Mesendoderm (in vitro differentiated cells): ENCODE measurements at regions not wholly inside any gene's neighbourhood (a gene's known extent, or its start where the extent isn't known, plus 50 kb on each side); places are given as distances from the start of the nearest gene placed in this dataset.

Experiments
- DNase-seq: peaks from one replicate; pipeline ENCODE4 v3.0.0; 2013
- H2AK5ac ChIP-seq: 2 replicates; pipeline ENCODE4 v1.6.1; 2013; ENCODE audit warnings: low read length, inconsistent platforms
- H2BK120ac ChIP-seq: 2 replicates; pipeline ENCODE4 v1.6.1; 2013; ENCODE audit warnings: low read depth, mild to moderate bottlenecking, low read length, moderate library complexity, mixed read lengths
- H2BK15ac ChIP-seq: replicated peaks from 2 replicates; pipeline ENCODE4 v1.6.1; 2013; ENCODE audit warnings: low read depth, mild to moderate bottlenecking, moderate library complexity
- H2BK5ac ChIP-seq: 2 replicates; pipeline ENCODE4 v1.6.1; 2013; ENCODE audit warnings: low read length, inconsistent platforms
- H3K18ac ChIP-seq: 2 replicates; pipeline ENCODE4 v1.6.1; 2013; ENCODE audit warnings: mild to moderate bottlenecking, low read length, mixed read lengths
- H3K23ac ChIP-seq: one replicate; pipeline ENCODE4 v1.6.1; 2013; ENCODE audit warnings: low read length
- H3K27ac ChIP-seq: 2 replicates; pipeline ENCODE4 v1.5.1; 2013; ENCODE audit warnings: low read depth, mild to moderate bottlenecking, inconsistent platforms, low read length, moderate library complexity
- H3K27me3 ChIP-seq: 2 replicates; pipeline ENCODE4 v1.6.1; 2013; ENCODE audit warnings: low read length, control low read depth, mild to moderate bottlenecking, inconsistent platforms; ENCODE audit not compliant: insufficient read depth, poor library complexity
- H3K36me3 ChIP-seq: 2 replicates; pipeline ENCODE4 v1.6.1; 2013; ENCODE audit warnings: low read length, inconsistent platforms; ENCODE audit not compliant: control insufficient read depth, insufficient read depth
- H3K4ac ChIP-seq: one replicate; pipeline ENCODE4 v1.6.1; 2013; ENCODE audit warnings: low read depth, mild to moderate bottlenecking, low read length, moderate library complexity
- H3K4me1 ChIP-seq: 2 replicates; pipeline ENCODE4 v1.6.1; 2013; ENCODE audit warnings: low read depth, low read length, inconsistent platforms; ENCODE audit not compliant: control insufficient read depth
- H3K4me2 ChIP-seq: 2 replicates; pipeline ENCODE4 v1.6.1; 2013; ENCODE audit warnings: low read length
- H3K4me3 ChIP-seq: 2 replicates; pipeline ENCODE4 v1.5.1; 2013; ENCODE audit warnings: mild to moderate bottlenecking, low read length
- H3K56ac ChIP-seq: one replicate; pipeline ENCODE4 v1.6.1; 2013; ENCODE audit warnings: low read length
- H3K79me1 ChIP-seq: 2 replicates; pipeline ENCODE4 v1.6.1; 2013; ENCODE audit warnings: low read length, inconsistent platforms
- H3K79me2 ChIP-seq: 2 replicates; pipeline ENCODE4 v1.6.1; 2013; ENCODE audit warnings: mild to moderate bottlenecking, low read length; ENCODE audit not compliant: control insufficient read depth, insufficient read depth
- H3K9ac ChIP-seq: 2 replicates; pipeline ENCODE4 v1.6.1; 2013; ENCODE audit warnings: low read length, inconsistent platforms
- H4K5ac ChIP-seq: one replicate; pipeline ENCODE4 v1.6.1; 2013; ENCODE audit warnings: low read length
- H4K8ac ChIP-seq: one replicate; pipeline ENCODE4 v1.6.1; 2013; ENCODE audit warnings: low read depth, mild to moderate bottlenecking, control low read depth, low read length, moderate library complexity
- WGBS: extraction: QIAGEN DNeasy Blood & Tissue Kit; methylation state at CpG from one replicate; pipeline ENCODE4 v1.1.7; 2013; ENCODE audit warnings: low lambda C conversion rate, missing lambda C conversion rate; ENCODE audit not compliant: insufficient coverage; ENCODE audit errors: extremely low coverage; 5-methylcytosine and 5-hydroxymethylcytosine counted together

GRCh38 chr12:77577791-77578190, 252.9 kb upstream of the NAV3 start:
- Histone ChIP-seq H3K4ac (no peak overlapping the region), H2BK120ac (no peak overlapping the region), H3K9ac (no peak overlapping the region), H3K27me3 (no peaks in the 10 kb centered on the region), H3K56ac (no peak overlapping the region), H3K36me3 (no peaks in the 10 kb centered on the region), H3K4me2 (no peak overlapping the region), H2BK15ac (no peak overlapping the region), H2AK5ac (no peak overlapping the region), H3K18ac (no peak overlapping the region), H4K5ac (no peak overlapping the region), H3K4me3 (no peak overlapping the region), H3K27ac (no peak overlapping the region), H2BK5ac (no peak overlapping the region), H3K23ac (no peak overlapping the region), H4K8ac (no peak overlapping the region), H3K79me1 (no peaks in the 10 kb centered on the region), H3K79me2 (no peaks in the 10 kb centered on the region), H3K4me1 (no peaks in the 10 kb centered on the region)
- DNase-seq = no peak
- no CpG with 5 or more reads among the region's 1 CpG for WGBS

- H2BK120ac ChIP-seq = no peak overlapping the region
- no peaks in the 10 kb centered on the region for H3K79me1 ChIP-seq
- H3K27ac ChIP-seq = no peak overlapping the region
- H3K4me1 ChIP-seq = no peaks in the 10 kb centered on the region
- no peak overlapping the region for H3K23ac ChIP-seq
- H2AK5ac ChIP-seq = no peak overlapping the region
- H3K27me3 ChIP-seq = no peaks in the 10 kb centered on the region
- no peaks in the 10 kb centered on the region for H3K79me2 ChIP-seq
- H4K5ac ChIP-seq = no peak overlapping the region
- H3K4me2 ChIP-seq = no peak overlapping the region
- no peak overlapping the region for H3K9ac ChIP-seq
- no peak overlapping the region for H4K8ac ChIP-seq
- DNase-seq = no peak
- no peak overlapping the region for H3K4ac ChIP-seq
- H3K18ac ChIP-seq = no peak overlapping the region
- no peak overlapping the region for H2BK15ac ChIP-seq
- no peak overlapping the region for H3K4me3 ChIP-seq
- no CpG with 5 or more reads among the region's 2 CpGs for WGBS
- H3K56ac ChIP-seq = no peak overlapping the region
- H2BK5ac ChIP-seq = no peak overlapping the region
- no peaks in the 10 kb centered on the region for H3K36me3 ChIP-seq
Observed at GRCh38 chr12:77575376-77575919, 255.2 kb upstream of the NAV3 start.

GRCh38 chr12:77572371-77572770, 258.3 kb upstream of the NAV3 start:
- no peaks in the 10 kb centered on the region for H3K79me2 ChIP-seq
- no peak overlapping the region for H2BK5ac ChIP-seq
- H3K27me3 ChIP-seq = no peaks in the 10 kb centered on the region
- no peak for DNase-seq
- H4K5ac ChIP-seq = no peak overlapping the region
- H3K56ac ChIP-seq = no peak overlapping the region
- no peak overlapping the region for H2AK5ac ChIP-seq
- no peak overlapping the region for H2BK120ac ChIP-seq
- H3K4me3 ChIP-seq = no peak overlapping the region
- no peak overlapping the region for H3K4ac ChIP-seq
- H2BK15ac ChIP-seq = no peak overlapping the region
- no peak overlapping the region for H3K23ac ChIP-seq
- no peak overlapping the region for H3K18ac ChIP-seq
- no peaks in the 10 kb centered on the region for H3K4me1 ChIP-seq
- H3K79me1 ChIP-seq = no peaks in the 10 kb centered on the region
- no CpG with 5 or more reads among the region's 3 CpGs for WGBS
- no peak overlapping the region for H3K9ac ChIP-seq
- no peak overlapping the region for H3K27ac ChIP-seq
- no peaks in the 10 kb centered on the region for H3K36me3 ChIP-seq
- H3K4me2 ChIP-seq = no peak overlapping the region
- H4K8ac ChIP-seq = no peak overlapping the region

- Histone ChIP-seq H3K56ac (no peak overlapping the region), H3K4me2 (no peak overlapping the region), H4K8ac (no peak overlapping the region), H3K4me3 (no peak overlapping the region), H3K27me3 (no peaks in the 10 kb centered on the region), H3K23ac (no peak overlapping the region), H2AK5ac (no peak overlapping the region), H2BK5ac (no peak overlapping the region), H3K18ac (no peak overlapping the region), H3K79me1 (no peaks in the 10 kb centered on the region), H3K4ac (no peak overlapping the region), H3K36me3 (no peaks in the 10 kb centered on the region), H2BK15ac (no peak overlapping the region), H3K27ac (no peak overlapping the region), H3K79me2 (no peaks in the 10 kb centered on the region), H4K5ac (no peak overlapping the region), H3K4me1 (no peaks in the 10 kb centered on the region), H3K9ac (no peak overlapping the region), H2BK120ac (no peak overlapping the region)
- WGBS = no CpG with 5 or more reads among the region's 7 CpGs
- DNase-seq = no peak
Observed at GRCh38 chr12:77571768-77572167, 258.9 kb upstream of the NAV3 start.

DNA sequence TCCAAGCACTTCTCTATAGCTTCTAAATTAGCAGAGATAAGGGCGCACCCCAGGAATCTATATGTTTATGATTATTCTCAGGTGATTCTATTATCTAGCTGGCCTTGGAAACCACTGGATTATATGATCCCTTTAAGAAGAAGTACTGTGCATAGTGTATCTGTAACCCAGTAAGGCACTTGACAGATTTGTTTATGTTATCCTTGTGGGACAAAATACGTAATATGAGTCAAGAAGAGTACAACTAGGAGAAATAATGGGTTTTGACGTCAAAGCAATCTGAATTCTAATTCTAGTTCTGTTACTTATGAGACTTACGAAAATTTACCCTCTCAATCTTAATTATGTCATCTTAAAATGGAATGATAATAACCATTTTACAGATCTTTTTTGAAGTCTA, 259.6 kb upstream of the NAV3 start:
- Histone ChIP-seq H2BK120ac (no peak overlapping the region), H3K36me3 (no peaks in the 10 kb centered on the region), H3K27me3 (no peaks in the 10 kb centered on the region), H3K79me1 (no peaks in the 10 kb centered on the region), H3K79me2 (no peaks in the 10 kb centered on the region), H3K27ac (no peak overlapping the region), H4K5ac (no peak overlapping the region), H3K4me1 (no peaks in the 10 kb centered on the region), H3K23ac (no peak overlapping the region), H2BK5ac (no peak overlapping the region), H3K4me2 (no peak overlapping the region), H3K18ac (no peak overlapping the region), H2AK5ac (no peak overlapping the region), H2BK15ac (no peak overlapping the region), H4K8ac (no peak overlapping the region), H3K56ac (no peak overlapping the region), H3K4ac (no peak overlapping the region), H3K9ac (no peak overlapping the region), H3K4me3 (no peak overlapping the region)
- WGBS = no CpG with 5 or more reads among the region's 4 CpGs
- no peak for DNase-seq

GRCh38 chr12:77569876-77570275, 260.8 kb upstream of the NAV3 start:
- H3K4me1 ChIP-seq = no peaks in the 10 kb centered on the region
- no peaks in the 10 kb centered on the region for H3K79me2 ChIP-seq
- H3K4me2 ChIP-seq = no peak overlapping the region
- no peak overlapping the region for H2BK120ac ChIP-seq
- H3K23ac ChIP-seq = no peak overlapping the region
- no peaks in the 10 kb centered on the region for H3K36me3 ChIP-seq
- no peak overlapping the region for H3K9ac ChIP-seq
- DNase-seq = no peak
- H3K79me1 ChIP-seq = no peaks in the 10 kb centered on the region
- no peak overlapping the region for H4K8ac ChIP-seq
- no peak overlapping the region for H3K27ac ChIP-seq
- no peak overlapping the region for H3K56ac ChIP-seq
- WGBS = no CpG with 5 or more reads among the region's 3 CpGs
- no peak overlapping the region for H2BK5ac ChIP-seq
- no peak overlapping the region for H3K4ac ChIP-seq
- H2BK15ac ChIP-seq = no peak overlapping the region
- no peak overlapping the region for H4K5ac ChIP-seq
- H2AK5ac ChIP-seq = no peak overlapping the region
- no peaks in the 10 kb centered on the region for H3K27me3 ChIP-seq
- no peak overlapping the region for H3K18ac ChIP-seq
- no peak overlapping the region for H3K4me3 ChIP-seq
